ENCODE measurements at regions not wholly inside any gene's neighbourhood (a gene's known extent, or its start where the extent isn't known, plus 50 kb on each side); places are given as distances from the start of the nearest gene placed in this dataset.
"Not testable (repeated sequence)": the region's sequence is repeated elsewhere in the genome, so short reads cannot be mapped to it uniquely, and the experiment has no call there.

- DNase-seq: no peak
Observed at GRCh38 chr6:9186148-9186547, 750.8 kb upstream of the SLC35B3 start.

- no peak for DNase-seq
Observed at GRCh38 chr6:9178071-9178470, 742.7 kb upstream of the SLC35B3 start.

GRCh38 chr6:9173229-9173628 lies 737.9 kb upstream of the SLC35B3 start:
- no peak for DNase-seq

- no peak for DNase-seq
Observed at GRCh38 chr6:9172096-9172495, 736.8 kb upstream of the SLC35B3 start.

DNA sequence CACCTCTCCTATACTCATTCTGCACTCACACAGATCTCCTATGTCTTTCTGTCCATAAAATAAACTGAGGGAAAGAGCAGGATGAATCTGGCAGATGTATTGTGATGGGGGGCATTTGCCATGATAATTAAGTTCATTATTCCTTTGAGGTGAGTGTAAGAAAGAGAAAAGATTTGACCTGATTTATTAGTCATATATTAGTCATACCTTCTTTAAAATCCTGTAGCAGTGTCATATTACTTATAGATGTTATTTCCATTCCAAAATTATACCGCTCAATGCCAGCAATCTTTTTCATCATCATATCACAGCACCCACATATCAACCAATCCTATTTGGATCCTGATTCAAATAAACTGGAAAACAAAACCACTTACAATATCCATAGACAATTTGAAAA lies 733.3 kb upstream of the SLC35B3 start:
- DNase-seq: no peak

DNA sequence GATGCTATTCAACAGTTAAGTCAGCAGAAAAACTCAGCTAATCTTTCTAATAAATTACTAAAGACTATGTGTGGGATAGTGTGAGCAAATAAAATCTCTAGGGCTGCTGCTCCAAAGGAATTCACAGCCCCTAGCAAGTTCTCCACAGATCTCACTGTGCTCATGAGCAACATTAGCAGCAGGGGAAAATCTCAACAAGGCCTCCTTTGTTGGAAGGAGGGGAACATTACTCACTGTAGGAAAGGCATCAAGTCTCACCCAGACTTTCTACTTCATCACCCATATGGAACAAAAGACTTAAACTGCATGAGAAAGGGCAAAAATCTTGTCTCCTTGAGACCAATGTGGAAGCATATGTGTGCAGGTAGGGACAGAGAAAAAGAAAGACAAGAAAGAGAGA lies 726.4 kb upstream of the SLC35B3 start:
- no peak for DNase-seq

- DNase-seq: no peak
Observed at GRCh38 chr6:9159051-9159450, 723.7 kb upstream of the SLC35B3 start.

GRCh38 chr6:9155836-9156235 lies 720.5 kb upstream of the SLC35B3 start:
- no peak for DNase-seq

GRCh38 chr6:9143140-9143539 lies 707.8 kb upstream of the SLC35B3 start:
- DNase-seq: no peak

DNA sequence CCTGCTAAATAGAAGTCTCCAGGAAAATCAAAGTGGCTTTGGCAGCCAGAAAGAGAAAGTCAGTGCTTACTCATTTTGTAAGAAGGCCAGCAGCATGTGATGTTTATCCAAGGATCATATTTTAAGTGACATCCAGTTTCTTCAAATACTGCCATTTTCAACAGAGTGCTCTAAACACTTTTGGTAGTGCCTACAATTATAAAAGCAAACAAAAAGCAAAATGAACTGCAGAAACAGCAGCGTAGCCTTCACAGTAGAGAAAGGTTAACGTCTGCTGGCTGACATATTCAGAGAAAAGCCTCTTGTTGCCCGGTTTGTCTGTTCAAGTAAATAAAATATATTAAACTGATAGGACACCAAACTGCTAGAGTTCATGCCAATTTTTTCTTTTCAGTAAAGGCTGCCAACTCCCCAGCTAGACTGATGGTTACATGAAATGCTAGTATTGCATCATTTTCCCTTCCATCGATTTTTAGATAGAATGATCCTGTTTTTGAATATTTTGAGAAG lies 705.7 kb upstream of the SLC35B3 start:
- DNase-seq: no peak

DNA sequence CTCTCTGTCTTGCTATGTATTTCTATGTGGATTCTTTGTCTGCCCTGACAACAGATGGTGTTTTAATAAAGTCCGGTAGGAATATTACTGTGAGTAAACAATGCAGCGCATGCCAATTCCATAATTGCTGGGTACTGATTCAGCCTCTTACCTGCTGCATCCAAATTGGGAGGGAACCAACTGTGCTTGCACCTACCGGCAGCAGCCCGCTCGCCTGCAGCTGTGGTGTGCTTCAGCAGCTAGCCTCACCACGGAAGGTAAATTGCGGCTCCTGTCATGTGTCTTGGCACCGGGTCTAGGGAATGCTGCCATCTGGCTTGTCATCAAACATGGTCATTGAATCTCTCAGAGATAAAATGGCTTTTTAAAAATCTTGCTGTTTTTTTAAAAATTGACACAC lies 704.8 kb upstream of the SLC35B3 start:
- no peak for DNase-seq

- DNase-seq: no peak
Observed at GRCh38 chr6:9139746-9140145, 704.4 kb upstream of the SLC35B3 start.

DNA sequence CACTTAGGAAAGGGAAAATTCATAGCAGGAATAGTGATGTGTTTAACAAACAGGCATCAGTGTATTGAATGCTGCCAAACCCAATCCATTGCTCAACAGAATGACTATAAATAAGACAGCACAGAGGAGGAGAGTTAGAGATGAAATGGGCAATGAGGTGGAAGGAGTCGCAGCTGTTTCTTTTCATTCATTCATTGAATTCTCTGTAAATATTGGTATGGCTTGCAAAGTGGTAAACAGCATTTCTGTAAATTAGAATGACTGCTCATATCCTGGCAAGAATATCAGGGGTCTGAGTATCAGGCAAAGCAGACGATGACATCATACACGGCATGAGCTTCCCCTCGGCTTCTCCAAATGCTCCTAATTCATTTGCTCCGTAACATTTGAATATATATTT lies 703.6 kb upstream of the SLC35B3 start:
- no peak for DNase-seq

DNA sequence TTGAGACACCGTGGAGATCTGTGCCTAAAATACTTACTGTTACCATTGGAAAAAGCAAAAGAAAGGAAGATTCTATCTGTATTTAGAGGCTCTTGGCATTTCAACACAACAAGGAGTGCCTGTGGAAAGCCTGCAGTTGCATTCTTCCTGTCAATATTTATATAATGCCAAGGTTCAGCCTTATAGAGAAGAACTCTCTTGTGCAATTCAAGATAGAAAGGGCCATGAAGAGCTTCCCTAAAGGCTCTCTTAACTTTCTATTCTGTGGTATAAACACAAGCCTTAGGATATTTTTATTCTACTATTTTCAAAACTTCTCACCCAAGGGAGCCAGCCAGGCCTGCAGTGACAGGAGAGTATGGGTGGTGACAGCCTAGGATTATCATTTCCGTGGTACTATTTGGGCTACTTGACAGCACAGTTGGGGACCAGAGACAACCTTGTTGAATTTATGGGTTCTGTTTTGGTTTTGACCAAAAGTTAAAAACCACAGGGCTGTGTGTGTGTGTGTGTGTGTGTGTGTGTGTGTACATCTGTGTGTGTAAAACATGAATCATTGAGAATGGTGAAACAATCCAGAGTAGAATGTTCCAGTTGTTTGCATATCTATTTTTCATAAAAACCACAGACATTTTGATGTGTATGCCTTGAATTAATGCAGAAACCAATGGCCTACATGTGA lies 700.9 kb upstream of the SLC35B3 start:
- no peak for DNase-seq

DNA sequence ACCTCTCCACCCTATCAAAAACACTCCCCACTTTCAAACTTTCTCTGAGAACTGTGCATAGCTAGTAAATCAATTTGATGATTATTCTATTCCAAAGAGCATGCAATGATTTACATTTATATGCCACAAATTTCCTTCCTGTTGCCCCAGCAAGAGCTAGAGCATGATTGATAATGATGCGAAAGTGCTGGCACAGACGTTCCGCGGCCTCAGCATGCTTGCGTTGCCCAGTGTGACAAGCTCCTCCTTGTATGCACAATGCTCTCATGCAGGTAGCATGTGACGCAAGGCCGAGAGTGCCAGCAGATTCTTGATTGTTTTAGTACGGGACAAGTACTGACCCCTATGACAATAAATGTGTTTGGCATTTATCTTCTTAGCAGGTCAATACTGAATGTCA lies 696.3 kb upstream of the SLC35B3 start:
- peak; percentile 19 for DNase-seq

DNA sequence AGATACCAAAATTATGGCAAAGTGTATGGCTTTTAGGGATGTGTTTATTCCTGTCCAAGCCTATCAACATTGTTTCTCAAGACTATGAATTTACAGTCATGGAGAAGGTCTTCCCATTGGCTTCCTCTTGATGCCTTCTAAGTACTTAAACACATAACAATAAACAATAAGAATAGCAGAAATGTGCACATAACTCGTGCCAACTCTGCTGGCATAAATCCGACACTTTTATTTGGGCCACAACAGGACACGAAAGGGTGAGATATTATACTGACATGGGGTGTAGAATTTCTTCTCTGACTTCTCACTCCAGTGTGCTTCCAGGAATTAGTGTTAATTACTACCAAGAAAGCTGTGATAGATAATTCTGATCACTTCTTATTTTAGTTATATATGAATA lies 695.9 kb upstream of the SLC35B3 start:
- no peak for DNase-seq

GRCh38 chr6:9128970-9129369 lies 693.6 kb upstream of the SLC35B3 start:
- no peak for DNase-seq

- no peak for DNase-seq
Observed at GRCh38 chr6:9126878-9127560, 691.7 kb upstream of the SLC35B3 start.

- DNase-seq: not testable (repeated sequence)
Observed at GRCh38 chr6:9126034-9126433, 690.7 kb upstream of the SLC35B3 start.

DNA sequence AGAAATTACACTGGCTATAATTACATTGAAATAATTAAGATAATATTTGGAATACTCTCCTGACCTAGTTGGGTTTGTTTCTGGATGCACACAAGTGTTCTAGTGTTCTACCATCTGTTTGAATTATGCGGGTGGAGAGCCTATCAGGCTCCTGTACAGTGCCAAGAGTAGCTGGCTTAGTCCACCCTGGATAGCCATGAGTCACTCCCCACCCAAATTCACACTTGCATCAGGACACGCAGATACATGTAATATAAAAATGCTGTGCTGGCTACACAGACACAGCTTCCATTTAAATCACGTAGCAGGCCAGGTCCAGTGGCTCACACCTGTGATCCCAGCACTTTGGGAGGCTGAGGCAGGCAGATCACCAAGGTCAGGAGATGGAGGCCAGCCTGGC lies 686.2 kb upstream of the SLC35B3 start:
- no peak for DNase-seq

- no peak for DNase-seq
Observed at GRCh38 chr6:9116026-9116425, 680.7 kb upstream of the SLC35B3 start.

DNA sequence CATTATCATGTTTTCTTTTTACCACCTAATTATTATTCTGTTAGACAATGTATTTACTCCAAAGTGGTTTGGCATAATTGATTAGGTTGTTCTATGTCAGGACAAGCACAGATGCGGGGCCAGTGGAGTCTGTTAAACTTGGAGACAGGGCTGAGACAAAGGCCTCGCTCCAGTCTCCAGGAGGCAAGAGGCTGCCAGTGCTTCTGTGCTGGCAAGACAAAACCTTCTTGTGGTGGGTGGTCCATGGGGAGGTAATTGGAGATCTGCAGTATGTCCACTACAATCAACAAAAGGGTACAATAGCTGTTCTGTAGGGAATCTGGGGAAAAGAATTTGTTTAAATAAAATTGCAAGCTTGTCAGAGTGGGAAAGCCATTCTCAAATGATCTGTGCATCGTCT lies 677.2 kb upstream of the SLC35B3 start:
- DNase-seq: no peak

DNA sequence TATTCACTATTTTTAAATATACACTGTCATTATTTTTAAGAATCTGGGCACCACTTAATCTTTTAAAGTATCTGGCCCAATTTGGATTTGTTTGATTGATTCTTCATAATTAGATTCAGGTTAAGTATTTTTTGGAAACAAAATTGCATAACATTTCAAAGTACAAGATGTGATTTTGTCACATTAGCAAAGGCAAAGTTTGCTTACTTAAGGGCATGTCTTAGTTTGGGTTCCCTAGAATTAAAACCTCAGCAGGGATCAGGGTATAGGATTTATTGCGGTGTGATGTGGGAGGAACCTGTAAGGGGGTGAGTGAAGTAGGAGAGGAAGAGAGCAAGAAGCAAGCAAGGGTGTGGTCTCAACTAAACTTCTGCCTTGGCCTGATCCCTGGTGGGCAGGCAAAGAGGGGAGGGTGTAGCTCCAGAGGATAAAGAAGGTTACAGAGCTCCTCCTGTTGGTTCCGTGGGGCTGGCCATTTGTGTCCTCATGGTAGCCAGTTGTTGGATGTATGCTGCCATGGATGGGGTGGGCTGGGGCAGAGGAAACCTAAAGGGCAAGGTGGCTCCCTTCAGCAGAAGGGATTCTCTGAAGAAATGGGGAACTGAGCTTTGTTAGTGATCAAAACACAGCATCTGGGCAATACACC lies 668.7 kb upstream of the SLC35B3 start:
- no peak for DNase-seq

Measured in renal pelvis (tissue), 1 donor.